Neural progenitor cell (in vitro differentiated cells): ENCODE measurements at regions not wholly inside any gene's neighbourhood (a gene's known extent, or its start where the extent isn't known, plus 50 kb on each side); places are given as distances from the start of the nearest gene placed in this dataset.

ENCODE experiments used
- CTCF ChIP-seq: fragments of 200-600 bp; sonication (generic); IDR thresholded peaks from 2 replicates; pipeline ENCODE4 v1.5.1; 2017; ENCODE audit warnings: antibody characterized with exemption, mild to moderate bottlenecking
- EZH2 ChIP-seq: fragments of 200-600 bp; sonication (generic); IDR thresholded peaks from 2 replicates; pipeline ENCODE4 v1.6.1; 2017; ENCODE audit warnings: antibody characterized with exemption, mild to moderate bottlenecking, moderate library complexity

GRCh38 chr1:208302699-208303238, 58.6 kb upstream of the PLXNA2 start:
- TF ChIP-seq EZH2 = no peak
- no peak for TF ChIP-seq CTCF
